Lower leg skin (tissue), 4 donors: ENCODE measurements at regions not wholly inside any gene's neighbourhood (a gene's known extent, or its start where the extent isn't known, plus 50 kb on each side); places are given as distances from the start of the nearest gene placed in this dataset.

ENCODE experiments used
- DNase-seq, 2 donors: peaks; one replicate each; pipeline ENCODE4 v3.0.0-alpha.2; 2019; ENCODE audit warnings: low spot score in 2 of 2
- H3K4me3 ChIP-seq: fragments of 200-600 bp; sonication (generic); 2 replicates; pipeline ENCODE4 v1.5.1; 2017; ENCODE audit warnings: mild to moderate bottlenecking, low read depth; ENCODE audit not compliant: poor library complexity, severe bottlenecking
- CTCF ChIP-seq, 3 donors: fragments of 450-650 bp; IDR thresholded peaks; one replicate each; pipeline ENCODE4 v1.5.1; 2016; ENCODE audit warnings: antibody characterized with exemption in 3 of 3, mild to moderate bottlenecking in 3 of 3, moderate library complexity in 2 of 3
- POLR2A ChIP-seq, 2 donors: fragments of 450-650 bp; IDR thresholded peaks; one replicate each; pipeline ENCODE4 v1.6.1; 2016 to 2017; ENCODE audit warnings: antibody characterized with exemption in 2 of 2, mild to moderate bottlenecking in 1 of 2, moderate library complexity in 1 of 2
- WGBS, 2 donors: methylation state at CpG; one replicate each; pipeline ENCODE4 v1.1.5; 2018; 5-methylcytosine and 5-hydroxymethylcytosine counted together
- intact Hi-C: fragments of 100-400 bp; cut with DNase I; formaldehyde crosslinking; loops from one replicate; pipeline ENCODE4 v1.15.0; 2023; ENCODE audit warnings: low total_unique reads

DNA sequence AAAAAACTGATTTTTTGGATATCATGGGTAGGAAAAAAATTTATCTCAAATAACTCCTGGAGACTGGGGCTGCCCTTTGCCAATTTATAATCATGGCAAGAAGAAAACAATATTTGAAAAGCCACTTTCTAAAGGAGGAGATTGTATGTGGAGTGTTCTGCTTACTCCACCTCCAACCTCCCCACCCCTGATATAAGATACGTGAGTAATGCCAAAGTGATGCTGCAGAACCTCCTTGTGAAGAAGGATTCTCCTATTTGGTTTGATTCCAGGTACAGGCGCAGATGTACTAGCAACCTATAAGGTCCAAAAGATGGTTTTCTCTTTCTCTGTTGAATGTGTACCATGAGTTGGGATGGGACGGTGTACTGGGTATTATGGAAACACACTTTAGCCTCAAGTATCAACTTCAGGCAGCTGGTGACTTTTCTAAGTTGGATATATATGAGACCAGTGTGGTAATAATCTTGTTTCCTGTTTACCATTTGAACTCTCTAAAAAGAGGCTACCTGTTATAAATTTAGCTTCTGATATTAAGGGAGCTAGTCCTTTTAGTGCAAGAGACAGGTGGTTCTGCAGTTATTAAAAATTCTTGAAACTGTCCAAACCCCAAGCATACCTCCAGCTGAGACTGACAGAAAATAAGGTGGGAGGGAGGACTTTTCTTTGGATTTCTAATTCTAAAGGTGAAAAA, 724.0 kb upstream of the MIR17HG start:
- WGBS, 2 donors, result 83 to 86% methylated on average over 3 of the region's 3 CpGs
- no peak for TF ChIP-seq CTCF (IDR thresholded peaks at IDR 0.05)
- no peak for TF ChIP-seq POLR2A (IDR thresholded peaks at IDR 0.05)
- no peak for DNase-seq
- intact Hi-C loops, result no loop called here
- H3K4me3 ChIP-seq, result no peak overlapping the region

DNA sequence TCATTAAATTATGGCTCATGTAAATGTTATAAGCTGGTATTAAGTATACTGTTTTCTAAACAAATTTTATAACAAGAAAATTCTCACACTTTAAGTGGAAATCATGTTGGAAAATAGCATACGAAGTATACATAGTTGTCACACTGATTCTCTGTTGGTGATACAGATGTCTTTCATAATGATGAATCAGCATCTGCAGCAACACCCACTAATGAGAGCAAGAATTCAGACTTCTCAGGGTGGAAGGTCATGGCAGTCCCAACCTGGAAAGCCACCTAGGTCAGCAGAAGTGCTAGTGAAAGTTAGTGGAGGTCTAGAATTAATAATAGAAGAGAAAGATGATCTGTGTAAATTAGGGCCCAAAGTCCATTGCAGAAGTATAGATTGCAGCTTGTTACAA, 719.7 kb upstream of the MIR17HG start:
- intact Hi-C loops, result no loop called here
- TF ChIP-seq POLR2A (IDR thresholded peaks at IDR 0.05) (no peak), CTCF (IDR thresholded peaks at IDR 0.05) (no peak)
- H3K4me3 ChIP-seq, result no peak overlapping the region
- 73 to 83% methylated on average over 1 of the region's 1 CpG for WGBS, 2 donors
- no peak for DNase-seq

- DNase-seq, result no peak
- H3K4me3 ChIP-seq, result no peak overlapping the region
- 80 to 85% methylated on average over 4 of the region's 4 CpGs for WGBS, 2 donors
- intact Hi-C loops, result no loop called here
- TF ChIP-seq POLR2A (IDR thresholded peaks at IDR 0.05) (no peak), CTCF (IDR thresholded peaks at IDR 0.05) (no peak)
These were observed 719.0 kb upstream of the MIR17HG start for GRCh38 chr13:90628471-90628870.

DNA sequence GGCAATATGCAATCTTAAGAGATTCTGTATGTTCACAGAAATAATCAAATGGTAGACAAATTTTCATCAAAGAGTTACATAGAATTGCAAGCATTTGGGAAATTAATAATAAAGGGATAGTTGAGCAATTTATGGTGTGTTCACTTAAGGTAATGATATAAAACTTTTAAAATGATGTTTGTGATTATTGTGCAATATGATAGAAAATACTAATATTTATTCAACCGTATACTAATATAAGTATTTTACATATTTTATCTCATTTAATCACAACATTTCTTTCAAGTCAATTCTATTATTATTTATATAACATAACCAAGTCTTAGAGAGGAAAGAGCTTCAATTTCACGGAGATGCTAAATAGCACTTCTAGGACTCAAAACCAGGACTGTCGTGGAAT, 716.8 kb upstream of the MIR17HG start:
- no peak for DNase-seq
- WGBS, 2 donors, result 93 to 95% methylated on average over 3 of the region's 3 CpGs
- intact Hi-C loops, result no loop called here
- H3K4me3 ChIP-seq, result no peak overlapping the region
- TF ChIP-seq POLR2A (IDR thresholded peaks at IDR 0.05) (no peak), CTCF (IDR thresholded peaks at IDR 0.05) (no peak)

GRCh38 chr13:90632184-90632583, 715.3 kb upstream of the MIR17HG start:
- no peak overlapping the region for H3K4me3 ChIP-seq
- no peak for DNase-seq
- 87% methylated on average over 3 of the region's 3 CpGs for WGBS, 2 donors
- no peak for TF ChIP-seq CTCF (IDR thresholded peaks at IDR 0.05)
- TF ChIP-seq POLR2A (IDR thresholded peaks at IDR 0.05), result no peak
- intact Hi-C loops, result no loop called here

- DNase-seq, result no peak
- TF ChIP-seq CTCF (IDR thresholded peaks at IDR 0.05), result no peak
- TF ChIP-seq POLR2A (IDR thresholded peaks at IDR 0.05), result no peak
- intact Hi-C loops, result no loop called here
- no peak overlapping the region for H3K4me3 ChIP-seq
These were observed 713.6 kb upstream of the MIR17HG start for GRCh38 chr13:90633849-90634248.
